Activated B cell treated with CpG ODN at 0.5 μM for 24 hours (primary cell): ENCODE measurements at regions not wholly inside any gene's neighbourhood (a gene's known extent, or its start where the extent isn't known, plus 50 kb on each side); places are given as distances from the start of the nearest gene placed in this dataset.

ENCODE experiments used
- ATAC-seq: fragments of 200-7000 bp; cut with Tn5 transposase; one replicate; pipeline ENCODE4 v1.10.0; 2021; ENCODE audit warnings: low read depth, mild to moderate bottlenecking, moderate library complexity
- CTCF ChIA-PET: fragments of 350-600 bp; sonication (Branson Sonifier 250); formaldehyde crosslinking; loops from one replicate; lab custom pipeline; 2021; ENCODE audit warnings: antibody characterized with exemption; lab: Charles Lee
- POLR2A ChIA-PET: fragments of 350-600 bp; sonication (Branson Sonifier 250); formaldehyde crosslinking; loops from one replicate; lab custom pipeline; 2021; ENCODE audit warnings: antibody characterized with exemption; lab: Charles Lee
- DNase-seq: peaks from one replicate; pipeline ENCODE4 v3.0.0; 2022
- H3K27ac Mint-ChIP-seq: one replicate; pipeline ENCODE4 v1.8.0; 2020; ENCODE audit warnings: mixed read lengths
- H3K27me3 Mint-ChIP-seq: one replicate; pipeline ENCODE4 v1.8.0; 2021; ENCODE audit warnings: mixed read lengths
- H3K36me3 Mint-ChIP-seq: one replicate; pipeline ENCODE4 v1.8.0; 2021; ENCODE audit warnings: low read depth, mixed read lengths
- H3K4me1 Mint-ChIP-seq: one replicate; pipeline ENCODE4 v1.8.0; 2021; ENCODE audit warnings: mixed read lengths
- H3K4me3 Mint-ChIP-seq: one replicate; pipeline ENCODE4 v1.8.0; 2020; ENCODE audit warnings: mild to moderate bottlenecking, mixed read lengths
- H3K9me3 Mint-ChIP-seq: one replicate; pipeline ENCODE4 v1.8.0; 2020; ENCODE audit warnings: mixed read lengths
- intact Hi-C: fragments of 100-400 bp; cut with micrococcal nuclease; formaldehyde crosslinking; loops from one replicate; pipeline ENCODE4 v1.15.1; 2024
- TF ChIP-seq, protein P1 (sequence below): fragments of 200-600 bp; IDR thresholded peaks from one replicate; pipeline ENCODE4 v1.8.0; 2022; ENCODE audit warnings: antibody characterized with exemption, mild to moderate bottlenecking

DNA sequence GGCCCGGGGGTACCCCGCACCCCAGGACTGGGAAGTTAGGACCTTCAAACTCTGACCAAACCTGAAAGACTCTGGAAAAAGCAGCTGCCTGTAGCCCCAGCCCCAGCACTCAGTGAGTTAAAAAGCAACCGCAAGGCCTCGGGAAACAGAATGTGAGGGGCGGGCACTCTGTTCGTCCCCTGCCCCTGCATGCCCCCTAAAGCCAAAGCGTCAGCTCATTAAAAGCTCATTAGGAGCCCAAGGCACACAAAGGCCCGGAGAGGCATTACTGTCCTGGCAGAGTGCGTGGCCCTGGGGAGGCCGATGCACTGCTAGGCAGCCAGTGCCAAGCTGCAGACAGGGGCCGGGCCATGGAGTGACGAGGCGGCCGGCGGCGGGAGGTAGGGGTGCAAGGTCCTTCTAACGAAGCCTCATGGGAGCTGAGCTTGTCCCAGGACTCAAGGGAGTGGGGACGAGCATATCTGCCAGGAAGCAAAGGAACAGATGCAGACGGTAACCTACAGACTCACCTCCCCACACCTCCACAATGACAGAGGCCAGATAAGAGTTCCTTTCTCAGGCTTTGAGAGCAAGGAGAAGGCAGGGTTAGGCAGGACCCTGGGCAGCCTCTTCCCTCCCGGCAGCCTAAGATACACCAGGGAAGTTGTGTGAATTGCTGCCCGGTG is 116.8 kb downstream of the ENGASE start:
- H3K36me3 Mint-ChIP-seq: no peaks in the 10 kb centered on the region
- H3K4me3 Mint-ChIP-seq: no peak overlapping the region
- ATAC-seq (no peak), DNase-seq (no peak)
- ChIA-PET CTCF (interaction anchor here (1.0 to 2.4 kb wide), 2 partner anchors 200 to 202 kb away, joined by 3 to 12 read pairs; no protein-coding TSS in a partner anchor), POLR2A (no interaction called here)
- intact Hi-C loops: no loop called here
- no peaks in the 10 kb centered on the region for H3K9me3 Mint-ChIP-seq
- TF ChIP-seq, protein P1, sequence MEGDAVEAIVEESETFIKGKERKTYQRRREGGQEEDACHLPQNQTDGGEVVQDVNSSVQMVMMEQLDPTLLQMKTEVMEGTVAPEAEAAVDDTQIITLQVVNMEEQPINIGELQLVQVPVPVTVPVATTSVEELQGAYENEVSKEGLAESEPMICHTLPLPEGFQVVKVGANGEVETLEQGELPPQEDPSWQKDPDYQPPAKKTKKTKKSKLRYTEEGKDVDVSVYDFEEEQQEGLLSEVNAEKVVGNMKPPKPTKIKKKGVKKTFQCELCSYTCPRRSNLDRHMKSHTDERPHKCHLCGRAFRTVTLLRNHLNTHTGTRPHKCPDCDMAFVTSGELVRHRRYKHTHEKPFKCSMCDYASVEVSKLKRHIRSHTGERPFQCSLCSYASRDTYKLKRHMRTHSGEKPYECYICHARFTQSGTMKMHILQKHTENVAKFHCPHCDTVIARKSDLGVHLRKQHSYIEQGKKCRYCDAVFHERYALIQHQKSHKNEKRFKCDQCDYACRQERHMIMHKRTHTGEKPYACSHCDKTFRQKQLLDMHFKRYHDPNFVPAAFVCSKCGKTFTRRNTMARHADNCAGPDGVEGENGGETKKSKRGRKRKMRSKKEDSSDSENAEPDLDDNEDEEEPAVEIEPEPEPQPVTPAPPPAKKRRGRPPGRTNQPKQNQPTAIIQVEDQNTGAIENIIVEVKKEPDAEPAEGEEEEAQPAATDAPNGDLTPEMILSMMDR: no peak
- peaks cover 37% of the 10 kb centered on the region for H3K27me3 Mint-ChIP-seq
- no peak overlapping the region for H3K27ac Mint-ChIP-seq
- no peaks in the 10 kb centered on the region for H3K4me1 Mint-ChIP-seq

DNA sequence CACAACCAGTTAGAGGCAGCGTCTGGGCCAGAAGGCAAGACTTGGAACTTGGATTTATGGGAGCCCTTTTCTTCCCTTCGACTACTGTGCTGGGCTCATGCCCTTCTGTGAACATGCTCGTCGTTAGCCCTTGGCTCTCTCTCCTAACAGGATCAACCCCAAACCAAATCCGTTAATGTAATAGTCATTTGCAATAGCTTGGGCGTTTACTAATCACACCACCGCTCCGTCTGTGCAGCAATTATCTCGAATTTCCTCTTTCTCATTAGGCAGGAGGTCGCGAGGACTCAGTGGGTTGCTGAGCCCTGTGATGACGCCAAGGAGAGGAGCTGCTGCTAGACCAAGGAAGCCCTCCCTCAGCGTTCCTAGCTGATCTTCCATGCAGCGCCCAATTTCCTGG is 114.7 kb downstream of the ENGASE start:
- POLR2A ChIA-PET: no interaction called here
- ATAC-seq: no peak
- Mint-ChIP-seq H3K36me3 (no peaks in the 10 kb centered on the region), H3K4me3 (no peak overlapping the region), H3K4me1 (no peaks in the 10 kb centered on the region), H3K27ac (no peak overlapping the region), H3K9me3 (no peaks in the 10 kb centered on the region), H3K27me3 (peaks cover 56% of the 10 kb centered on the region)
- CTCF ChIA-PET: interaction anchor here (1.0 to 3.2 kb wide), 2 partner anchors 199 to 203 kb away, joined by 3 to 44 read pairs; no protein-coding TSS in a partner anchor
- TF ChIP-seq, protein P1: no peak
- DNase-seq: no peak
- intact Hi-C loops: no loop called here

DNA sequence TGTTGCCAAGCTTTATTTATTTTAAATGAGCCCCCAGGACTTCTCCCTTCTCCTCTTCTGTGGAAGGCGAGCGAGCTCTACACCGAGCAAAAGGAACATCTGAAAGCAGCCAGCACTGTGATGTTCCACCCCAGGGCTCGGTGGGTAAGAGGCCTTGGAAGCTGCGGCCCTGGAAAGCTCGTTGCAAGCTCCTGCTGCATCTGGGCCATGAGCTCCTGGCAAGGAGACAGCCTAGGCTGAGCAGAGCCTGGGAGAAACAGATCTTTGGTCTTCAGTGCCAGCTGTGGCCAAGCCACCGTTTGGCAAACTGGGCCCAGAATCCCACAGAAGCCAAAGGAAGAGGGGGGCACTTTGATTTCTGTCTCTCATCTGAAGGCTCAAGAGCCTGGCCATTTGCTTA is 114.1 kb downstream of the ENGASE start:
- Mint-ChIP-seq H3K27ac (no peak overlapping the region), H3K36me3 (no peaks in the 10 kb centered on the region), H3K4me1 (peaks cover 2% of the 10 kb centered on the region), H3K4me3 (no peak overlapping the region), H3K27me3 (peaks cover 59% of the 10 kb centered on the region), H3K9me3 (no peaks in the 10 kb centered on the region)
- TF ChIP-seq, protein P1: no peak
- CTCF ChIA-PET: interaction anchor here (1.0 to 3.2 kb wide), 3 partner anchors 200 to 203 kb away, joined by 3 to 44 read pairs (median 7); no protein-coding TSS in a partner anchor
- POLR2A ChIA-PET: no interaction called here
- DNase-seq (no peak), ATAC-seq (no peak)
- intact Hi-C loops: loop anchor here (1.0 kb wide), 1 partner anchor 203 kb away; no protein-coding TSS in a partner anchor

DNA sequence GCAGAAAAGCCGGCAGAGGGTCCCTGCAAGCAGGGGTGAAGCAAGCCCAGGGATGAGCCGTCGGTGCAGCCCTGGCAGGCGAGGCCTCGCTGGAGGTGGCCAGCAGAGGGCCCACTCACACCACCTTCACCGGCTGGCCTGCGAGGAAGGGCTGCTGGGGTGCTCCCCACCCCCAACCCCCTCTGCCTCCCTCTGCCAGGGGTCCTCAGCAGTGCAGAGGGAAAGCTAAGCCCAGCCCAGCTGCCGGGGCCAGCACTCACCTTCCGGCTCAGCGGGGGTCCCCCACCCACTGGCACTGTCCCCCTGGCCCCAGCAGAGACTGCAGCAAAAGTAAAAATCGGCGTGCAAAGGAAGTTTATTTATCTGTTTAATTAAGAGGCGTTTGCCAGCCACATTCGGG is 113.4 kb downstream of the ENGASE start:
- CTCF ChIA-PET: interaction anchor here (1.8 to 3.2 kb wide), 2 partner anchors 201 to 204 kb away, joined by 7 to 44 read pairs; no protein-coding TSS in a partner anchor
- TF ChIP-seq, protein P1: no peak
- Mint-ChIP-seq H3K4me3 (no peak overlapping the region), H3K4me1 (peaks cover 2% of the 10 kb centered on the region), H3K36me3 (no peaks in the 10 kb centered on the region), H3K27ac (no peak overlapping the region), H3K27me3 (peaks cover 56% of the 10 kb centered on the region), H3K9me3 (no peaks in the 10 kb centered on the region)
- intact Hi-C loops: loop anchor here (1.0 kb wide), 1 partner anchor 203 kb away; no protein-coding TSS in a partner anchor
- POLR2A ChIA-PET: no interaction called here
- ATAC-seq (peak; percentile 52), DNase-seq (no peak)

DNA sequence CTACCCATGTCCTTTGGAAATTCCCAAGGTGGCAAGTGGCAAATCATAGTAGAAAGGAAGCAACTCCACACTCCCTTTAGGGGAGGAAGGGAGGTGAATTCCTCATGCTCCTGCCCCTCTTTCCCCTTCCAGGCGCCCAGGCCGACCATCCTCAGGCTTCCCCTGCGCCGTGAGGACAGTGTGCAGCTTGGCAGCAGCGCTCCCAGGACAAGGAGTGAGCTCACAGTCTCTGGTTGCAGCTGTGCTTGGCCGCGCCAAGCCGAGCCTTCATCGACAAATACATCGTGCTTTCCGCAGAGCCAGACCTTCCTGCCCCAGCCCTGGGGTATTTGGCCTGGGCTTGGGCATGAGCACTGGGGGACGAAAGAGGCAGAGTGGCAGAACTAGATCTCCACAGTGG is 112.6 kb downstream of the ENGASE start:
- ATAC-seq (no peak), DNase-seq (no peak)
- TF ChIP-seq, protein P1: no peak
- Mint-ChIP-seq H3K9me3 (no peaks in the 10 kb centered on the region), H3K36me3 (no peaks in the 10 kb centered on the region), H3K27ac (no peak overlapping the region), H3K4me3 (no peak overlapping the region), H3K27me3 (peaks cover 53% of the 10 kb centered on the region), H3K4me1 (peaks cover 2% of the 10 kb centered on the region)
- CTCF ChIA-PET: interaction anchor here (1.8 to 3.2 kb wide), 2 partner anchors 202 to 205 kb away, joined by 7 to 44 read pairs; no protein-coding TSS in a partner anchor
- intact Hi-C loops: no loop called here
- POLR2A ChIA-PET: no interaction called here
